ENCODE measurements at regions not wholly inside any gene's neighbourhood (a gene's known extent, or its start where the extent isn't known, plus 50 kb on each side); places are given as distances from the start of the nearest gene placed in this dataset.

GRCh38 chr5:164962329-164962961 lies 1457.0 kb downstream of the MAT2B start:
- TF ChIP-seq CTCF (IDR thresholded peaks at IDR 0.05; ENCODE audit: low read depth, low read length, missing control alignments): no peak
- DNase-seq (ENCODE audit: low read depth): no peak
- H3K4me3 ChIP-seq (ENCODE audit: low read depth, low read length): no peak overlapping the region
- in situ Hi-C loops (cut with HindIII; ENCODE audit: low sequenced_read_pairs): no loop called here

GRCh38 chr5:164966611-164967010 lies 1461.2 kb downstream of the MAT2B start:
- no peak for TF ChIP-seq CTCF (IDR thresholded peaks at IDR 0.05; ENCODE audit: low read depth, low read length, missing control alignments)
- H3K4me3 ChIP-seq (ENCODE audit: low read depth, low read length): no peak overlapping the region
- DNase-seq (ENCODE audit: low read depth): no peak
- in situ Hi-C loops (cut with HindIII; ENCODE audit: low sequenced_read_pairs): no loop called here

- in situ Hi-C loops (cut with HindIII; ENCODE audit: low sequenced_read_pairs): no loop called here
- no peak overlapping the region for H3K4me3 ChIP-seq (ENCODE audit: low read depth, low read length)
- DNase-seq (ENCODE audit: low read depth): no peak
- TF ChIP-seq CTCF (IDR thresholded peaks at IDR 0.05; ENCODE audit: low read depth, low read length, missing control alignments): no peak
Observed at GRCh38 chr5:164967354-164967753, 1461.9 kb downstream of the MAT2B start.

GRCh38 chr5:164972973-164973372 lies 1467.6 kb downstream of the MAT2B start:
- in situ Hi-C loops (cut with HindIII; ENCODE audit: low sequenced_read_pairs): no loop called here
- TF ChIP-seq CTCF (IDR thresholded peaks at IDR 0.05; ENCODE audit: low read depth, low read length, missing control alignments): no peak
- DNase-seq (ENCODE audit: low read depth): no peak

GRCh38 chr5:164975986-164976385 lies 1470.6 kb downstream of the MAT2B start:
- in situ Hi-C loops (cut with HindIII; ENCODE audit: low sequenced_read_pairs): no loop called here
- TF ChIP-seq CTCF (IDR thresholded peaks at IDR 0.05; ENCODE audit: low read depth, low read length, missing control alignments): no peak
- no peak overlapping the region for H3K4me3 ChIP-seq (ENCODE audit: low read depth, low read length)
- DNase-seq (ENCODE audit: low read depth): no peak

More at GRCh38 chr5:164972973-164973372, 1467.6 kb downstream of the MAT2B start:
- no peak overlapping the region for H3K4me3 ChIP-seq (ENCODE audit: low read depth, low read length)

- no peak for TF ChIP-seq CTCF (IDR thresholded peaks at IDR 0.05; ENCODE audit: low read depth, low read length, missing control alignments)
- no peak for DNase-seq (ENCODE audit: low read depth)
- no peak overlapping the region for H3K4me3 ChIP-seq (ENCODE audit: low read depth, low read length)
- in situ Hi-C loops (cut with HindIII; ENCODE audit: low sequenced_read_pairs): no loop called here
Observed at GRCh38 chr5:164980480-164980879, 1475.1 kb downstream of the MAT2B start.

Measured in astrocyte of the cerebellum (primary cell).